H7 (cell line): ENCODE measurements at regions not wholly inside any gene's neighbourhood (a gene's known extent, or its start where the extent isn't known, plus 50 kb on each side); places are given as distances from the start of the nearest gene placed in this dataset.

Experiments
- DNase-seq: peaks from one replicate; pipeline ENCODE4 v3.0.0; 2012
- H3K27me3 ChIP-seq: 2 replicates; pipeline ENCODE4 v1.6.0; 2011; ENCODE audit warnings: mild to moderate bottlenecking, low read length; ENCODE audit not compliant: control insufficient read depth, insufficient read depth
- H3K36me3 ChIP-seq: replicated peaks from 2 replicates; pipeline ENCODE4 v1.5.1; 2011; ENCODE audit warnings: low read length; ENCODE audit not compliant: control insufficient read depth, insufficient read depth
- H3K4me3 ChIP-seq: 2 replicates; pipeline ENCODE4 v1.5.1; 2011; ENCODE audit warnings: low read depth, mild to moderate bottlenecking, control low read depth, low read length, moderate library complexity; ENCODE audit not compliant: insufficient read depth

GRCh38 chr4:24056289-24056688 lies 166.4 kb upstream of the PPARGC1A start:
- Histone ChIP-seq H3K4me3 (no peak overlapping the region), H3K36me3 (no peaks in the 10 kb centered on the region), H3K27me3 (no peaks in the 10 kb centered on the region)
- no peak for DNase-seq

GRCh38 chr4:24055623-24056022 lies 165.8 kb upstream of the PPARGC1A start:
- no peak for DNase-seq
- H3K27me3 ChIP-seq, result no peaks in the 10 kb centered on the region
- H3K36me3 ChIP-seq, result no peaks in the 10 kb centered on the region
- H3K4me3 ChIP-seq, result no peak overlapping the region

- no peak for DNase-seq
- Histone ChIP-seq H3K4me3 (no peak overlapping the region), H3K36me3 (no peaks in the 10 kb centered on the region), H3K27me3 (no peaks in the 10 kb centered on the region)
These were observed 165.1 kb upstream of the PPARGC1A start for GRCh38 chr4:24054910-24055309.

GRCh38 chr4:24053934-24054333 lies 164.1 kb upstream of the PPARGC1A start:
- Histone ChIP-seq H3K36me3 (no peaks in the 10 kb centered on the region), H3K4me3 (no peak overlapping the region), H3K27me3 (no peaks in the 10 kb centered on the region)
- no peak for DNase-seq

GRCh38 chr4:24044610-24045589 lies 155.1 kb upstream of the PPARGC1A start:
- DNase-seq, result no peak
- Histone ChIP-seq H3K36me3 (no peaks in the 10 kb centered on the region), H3K4me3 (no peak overlapping the region), H3K27me3 (no peaks in the 10 kb centered on the region)

- no peak overlapping the region for H3K4me3 ChIP-seq
- no peak for DNase-seq
These were observed 152.2 kb upstream of the PPARGC1A start for GRCh38 chr4:24042094-24042493.

GRCh38 chr4:24040811-24041210 lies 151.0 kb upstream of the PPARGC1A start:
- Histone ChIP-seq H3K36me3 (no peaks in the 10 kb centered on the region), H3K4me3 (no peak overlapping the region), H3K27me3 (no peaks in the 10 kb centered on the region)
- DNase-seq, result no peak

More at GRCh38 chr4:24042094-24042493, 152.2 kb upstream of the PPARGC1A start:
- H3K36me3 ChIP-seq, result no peaks in the 10 kb centered on the region
- H3K27me3 ChIP-seq, result no peaks in the 10 kb centered on the region

GRCh38 chr4:24033626-24034025 lies 143.8 kb upstream of the PPARGC1A start:
- no peak for DNase-seq
- Histone ChIP-seq H3K4me3 (no peak overlapping the region), H3K36me3 (no peaks in the 10 kb centered on the region), H3K27me3 (no peaks in the 10 kb centered on the region)

GRCh38 chr4:24032371-24032989 lies 142.6 kb upstream of the PPARGC1A start:
- H3K36me3 ChIP-seq, result no peaks in the 10 kb centered on the region
- no peak overlapping the region for H3K4me3 ChIP-seq
- H3K27me3 ChIP-seq, result no peaks in the 10 kb centered on the region
- no peak for DNase-seq

GRCh38 chr4:24026596-24026995 lies 136.7 kb upstream of the PPARGC1A start:
- Histone ChIP-seq H3K36me3 (no peaks in the 10 kb centered on the region), H3K4me3 (no peak overlapping the region), H3K27me3 (no peaks in the 10 kb centered on the region)
- no peak for DNase-seq

GRCh38 chr4:24024605-24025004 lies 134.8 kb upstream of the PPARGC1A start:
- H3K27me3 ChIP-seq, result no peaks in the 10 kb centered on the region
- H3K36me3 ChIP-seq, result no peaks in the 10 kb centered on the region
- H3K4me3 ChIP-seq, result no peak overlapping the region
- DNase-seq, result no peak

- Histone ChIP-seq H3K4me3 (no peak overlapping the region), H3K27me3 (no peaks in the 10 kb centered on the region), H3K36me3 (no peaks in the 10 kb centered on the region)
- DNase-seq, result no peak
These were observed 134.3 kb upstream of the PPARGC1A start for GRCh38 chr4:24024157-24024556.

- H3K27me3 ChIP-seq, result no peaks in the 10 kb centered on the region
- no peaks in the 10 kb centered on the region for H3K36me3 ChIP-seq
- no peak for DNase-seq
- H3K4me3 ChIP-seq, result no peak overlapping the region
These were observed 125.9 kb upstream of the PPARGC1A start for GRCh38 chr4:24015782-24016181.

GRCh38 chr4:24013668-24014422 lies 124.0 kb upstream of the PPARGC1A start:
- DNase-seq, result no peak
- H3K27me3 ChIP-seq, result no peaks in the 10 kb centered on the region
- no peak overlapping the region for H3K4me3 ChIP-seq
- no peaks in the 10 kb centered on the region for H3K36me3 ChIP-seq
